Astrocyte of the cerebellum (primary cell): ENCODE measurements at regions not wholly inside any gene's neighbourhood (a gene's known extent, or its start where the extent isn't known, plus 50 kb on each side); places are given as distances from the start of the nearest gene placed in this dataset.
A peak's percentile ranks its signal among the peaks of the same experiment; 100 is the strongest.
"Not testable (repeated sequence)": the region's sequence is repeated elsewhere in the genome, so short reads cannot be mapped to it uniquely, and the experiment has no call there.

ENCODE experiments used
- DNase-seq: peaks from one replicate; pipeline ENCODE4 v3.0.0-alpha.2; 2011; ENCODE audit warnings: low read depth
- H3K4me3 ChIP-seq: 2 replicates; pipeline ENCODE4 v1.5.1; 2011; ENCODE audit warnings: mild to moderate bottlenecking, low read depth, low read length, moderate library complexity
- CTCF ChIP-seq: IDR thresholded peaks from 2 replicates; pipeline ENCODE4 v1.5.1; 2012; ENCODE audit warnings: low read length, low read depth, moderate library complexity, mild to moderate bottlenecking; ENCODE audit errors: missing control alignments
- in situ Hi-C: cut with HindIII; loops from 2 replicates; pipeline ENCODE4 v1.10.0; 2017; ENCODE audit warnings: low sequenced_read_pairs

- H3K4me3 ChIP-seq = no peak overlapping the region
- in situ Hi-C loops = no loop called here
- TF ChIP-seq CTCF = no peak
- no peak for DNase-seq
These were observed 240.4 kb upstream of the CDH8 start for GRCh38 chr16:62276637-62277036.

- in situ Hi-C loops = no loop called here
- H3K4me3 ChIP-seq = no peak overlapping the region
- no peak for DNase-seq
- TF ChIP-seq CTCF = no peak
These were observed 235.8 kb upstream of the CDH8 start for GRCh38 chr16:62272035-62272434.

GRCh38 chr16:62261760-62262159, 225.5 kb upstream of the CDH8 start:
- DNase-seq = no peak
- in situ Hi-C loops = no loop called here
- no peak overlapping the region for H3K4me3 ChIP-seq
- no peak for TF ChIP-seq CTCF

GRCh38 chr16:62258931-62259435, 222.7 kb upstream of the CDH8 start:
- DNase-seq, H3K4me3 ChIP-seq, in situ Hi-C loops: not testable (repeated sequence)

- DNase-seq = peak; percentile 19
- H3K4me3 ChIP-seq = no peak overlapping the region
- TF ChIP-seq CTCF = peak; percentile 59
- in situ Hi-C loops = no loop called here
These were observed 220.2 kb upstream of the CDH8 start for GRCh38 chr16:62256406-62256805.

- in situ Hi-C loops = no loop called here
- no peak for TF ChIP-seq CTCF
- no peak overlapping the region for H3K4me3 ChIP-seq
- DNase-seq = no peak
These were observed 218.6 kb upstream of the CDH8 start for GRCh38 chr16:62254847-62255246.

GRCh38 chr16:62254372-62254771, 218.1 kb upstream of the CDH8 start:
- no peak for DNase-seq
- in situ Hi-C loops = no loop called here
- TF ChIP-seq CTCF = no peak
- H3K4me3 ChIP-seq = no peak overlapping the region
